Activated naive CD4-positive, alpha-beta T cell treated with anti-CD3 and anti-CD28 coated beads for 36 hours (primary cell): ENCODE measurements at regions not wholly inside any gene's neighbourhood (a gene's known extent, or its start where the extent isn't known, plus 50 kb on each side); places are given as distances from the start of the nearest gene placed in this dataset.

Source experiments
- CTCF ChIA-PET: fragments of 350-600 bp; sonication (Branson Sonifier 250); formaldehyde crosslinking; loops from one replicate; lab custom pipeline; 2021; ENCODE audit warnings: antibody characterized with exemption; lab: Charles Lee
- DNase-seq: peaks from one replicate; pipeline ENCODE4 v3.0.0-alpha.2; 2020
- H3K27ac Mint-ChIP-seq: one replicate; pipeline ENCODE4 v1.8.0; 2021; ENCODE audit warnings: mild to moderate bottlenecking, mixed read lengths
- H3K27me3 Mint-ChIP-seq: one replicate; pipeline ENCODE4 v1.8.0; 2021; ENCODE audit warnings: low read depth, mixed read lengths
- H3K36me3 Mint-ChIP-seq: one replicate; pipeline ENCODE4 v1.8.0; 2021; ENCODE audit warnings: low read depth, mixed read lengths
- H3K4me1 Mint-ChIP-seq: one replicate; pipeline ENCODE4 v1.8.0; 2021; ENCODE audit warnings: low read depth, mixed read lengths
- H3K4me3 Mint-ChIP-seq: one replicate; pipeline ENCODE4 v1.8.0; 2021; ENCODE audit warnings: mild to moderate bottlenecking, moderate library complexity, mixed read lengths
- H3K9me3 Mint-ChIP-seq: one replicate; pipeline ENCODE4 v1.8.0; 2021; ENCODE audit warnings: mixed read lengths
- intact Hi-C: fragments of 100-400 bp; cut with micrococcal nuclease; formaldehyde crosslinking; loops from one replicate; pipeline ENCODE4 v1.15.1; 2023

- H3K9me3 Mint-ChIP-seq: no peaks in the 10 kb centered on the region
- CTCF ChIA-PET: no interaction called here
- H3K4me1 Mint-ChIP-seq: peaks cover 4% of the 10 kb centered on the region
- no peak overlapping the region for H3K4me3 Mint-ChIP-seq
- peaks cover 21% of the 10 kb centered on the region for H3K27me3 Mint-ChIP-seq
- no peak for DNase-seq
- no peak overlapping the region for H3K27ac Mint-ChIP-seq
- H3K36me3 Mint-ChIP-seq: no peaks in the 10 kb centered on the region
- intact Hi-C loops: no loop called here
Observed at GRCh38 chrX:794311-794710, 163.7 kb downstream of the SHOX start.

GRCh38 chrX:793216-793770, 162.7 kb downstream of the SHOX start:
- H3K27me3 Mint-ChIP-seq: peaks cover 28% of the 10 kb centered on the region
- no peaks in the 10 kb centered on the region for H3K36me3 Mint-ChIP-seq
- intact Hi-C loops: no loop called here
- H3K9me3 Mint-ChIP-seq: no peaks in the 10 kb centered on the region
- CTCF ChIA-PET: no interaction called here
- H3K27ac Mint-ChIP-seq: no peak overlapping the region
- peaks cover 4% of the 10 kb centered on the region for H3K4me1 Mint-ChIP-seq
- no peak for DNase-seq
- H3K4me3 Mint-ChIP-seq: no peak overlapping the region

- Mint-ChIP-seq H3K4me3 (no peak overlapping the region), H3K9me3 (no peaks in the 10 kb centered on the region), H3K4me1 (peaks cover 4% of the 10 kb centered on the region), H3K27ac (no peak overlapping the region), H3K36me3 (no peaks in the 10 kb centered on the region), H3K27me3 (peaks cover 28% of the 10 kb centered on the region)
- intact Hi-C loops: no loop called here
- no peak for DNase-seq
- CTCF ChIA-PET: no interaction called here
Observed at GRCh38 chrX:791479-792034, 161.0 kb downstream of the SHOX start.

GRCh38 chrX:790783-791360, 160.3 kb downstream of the SHOX start:
- peaks cover 28% of the 10 kb centered on the region for H3K27me3 Mint-ChIP-seq
- intact Hi-C loops: no loop called here
- CTCF ChIA-PET: no interaction called here
- DNase-seq: no peak
- peaks cover 4% of the 10 kb centered on the region for H3K4me1 Mint-ChIP-seq
- H3K9me3 Mint-ChIP-seq: no peaks in the 10 kb centered on the region
- H3K27ac Mint-ChIP-seq: no peak overlapping the region
- no peak overlapping the region for H3K4me3 Mint-ChIP-seq
- H3K36me3 Mint-ChIP-seq: no peaks in the 10 kb centered on the region

GRCh38 chrX:790041-790506, 159.5 kb downstream of the SHOX start:
- no peaks in the 10 kb centered on the region for H3K9me3 Mint-ChIP-seq
- no peaks in the 10 kb centered on the region for H3K36me3 Mint-ChIP-seq
- intact Hi-C loops: no loop called here
- no peak overlapping the region for H3K27ac Mint-ChIP-seq
- H3K4me1 Mint-ChIP-seq: peaks cover 4% of the 10 kb centered on the region
- no peak for DNase-seq
- CTCF ChIA-PET: no interaction called here
- no peak overlapping the region for H3K4me3 Mint-ChIP-seq
- H3K27me3 Mint-ChIP-seq: peaks cover 28% of the 10 kb centered on the region

GRCh38 chrX:789096-789495, 158.5 kb downstream of the SHOX start:
- peaks cover 4% of the 10 kb centered on the region for H3K4me1 Mint-ChIP-seq
- CTCF ChIA-PET: no interaction called here
- no peaks in the 10 kb centered on the region for H3K9me3 Mint-ChIP-seq
- intact Hi-C loops: no loop called here
- DNase-seq: no peak
- no peak overlapping the region for H3K27ac Mint-ChIP-seq
- no peaks in the 10 kb centered on the region for H3K36me3 Mint-ChIP-seq
- H3K4me3 Mint-ChIP-seq: no peak overlapping the region
- H3K27me3 Mint-ChIP-seq: peaks cover 28% of the 10 kb centered on the region

GRCh38 chrX:786441-786881, 155.9 kb downstream of the SHOX start:
- no peaks in the 10 kb centered on the region for H3K9me3 Mint-ChIP-seq
- DNase-seq: no peak
- H3K27ac Mint-ChIP-seq: no peak overlapping the region
- H3K36me3 Mint-ChIP-seq: no peaks in the 10 kb centered on the region
- H3K27me3 Mint-ChIP-seq: peaks cover 26% of the 10 kb centered on the region
- CTCF ChIA-PET: no interaction called here
- H3K4me3 Mint-ChIP-seq: no peak overlapping the region
- intact Hi-C loops: no loop called here
- H3K4me1 Mint-ChIP-seq: peaks cover 2% of the 10 kb centered on the region

- H3K4me3 Mint-ChIP-seq: no peak overlapping the region
- intact Hi-C loops: no loop called here
- H3K36me3 Mint-ChIP-seq: no peaks in the 10 kb centered on the region
- CTCF ChIA-PET: no interaction called here
- no peaks in the 10 kb centered on the region for H3K4me1 Mint-ChIP-seq
- peaks cover 17% of the 10 kb centered on the region for H3K27me3 Mint-ChIP-seq
- no peaks in the 10 kb centered on the region for H3K9me3 Mint-ChIP-seq
- no peak overlapping the region for H3K27ac Mint-ChIP-seq
- DNase-seq: no peak
Observed at GRCh38 chrX:784829-785228, 154.2 kb downstream of the SHOX start.

GRCh38 chrX:781224-782204, 150.9 kb downstream of the SHOX start:
- peaks cover 5% of the 10 kb centered on the region for H3K27me3 Mint-ChIP-seq
- H3K4me3 Mint-ChIP-seq: no peak overlapping the region

GRCh38 chrX:776529-777230, 146.1 kb downstream of the SHOX start:
- intact Hi-C loops: no loop called here

More at GRCh38 chrX:781224-782204, 150.9 kb downstream of the SHOX start:
- CTCF ChIA-PET: no interaction called here
- Mint-ChIP-seq H3K36me3 (no peaks in the 10 kb centered on the region), H3K4me1 (no peaks in the 10 kb centered on the region), H3K27ac (no peak overlapping the region), H3K9me3 (no peaks in the 10 kb centered on the region)
- no peak for DNase-seq
- intact Hi-C loops: no loop called here

GRCh38 chrX:776061-776460, 145.5 kb downstream of the SHOX start:
- intact Hi-C loops: no loop called here

More at GRCh38 chrX:776529-777230, 146.1 kb downstream of the SHOX start:
- DNase-seq: no peak
- H3K9me3 Mint-ChIP-seq: no peaks in the 10 kb centered on the region
- no peaks in the 10 kb centered on the region for H3K36me3 Mint-ChIP-seq
- CTCF ChIA-PET: no interaction called here
- H3K27ac Mint-ChIP-seq: no peak overlapping the region
- H3K4me3 Mint-ChIP-seq: no peak overlapping the region
- no peaks in the 10 kb centered on the region for H3K4me1 Mint-ChIP-seq
- peaks cover 7% of the 10 kb centered on the region for H3K27me3 Mint-ChIP-seq

GRCh38 chrX:774536-774935, 143.9 kb downstream of the SHOX start:
- H3K36me3 Mint-ChIP-seq: no peaks in the 10 kb centered on the region
- CTCF ChIA-PET: no interaction called here
- H3K4me1 Mint-ChIP-seq: no peaks in the 10 kb centered on the region
- no peak for DNase-seq
- H3K27me3 Mint-ChIP-seq: peaks cover 5% of the 10 kb centered on the region
- H3K4me3 Mint-ChIP-seq: no peak overlapping the region
- intact Hi-C loops: no loop called here
- no peaks in the 10 kb centered on the region for H3K9me3 Mint-ChIP-seq
- no peak overlapping the region for H3K27ac Mint-ChIP-seq

More at GRCh38 chrX:776061-776460, 145.5 kb downstream of the SHOX start:
- CTCF ChIA-PET: no interaction called here
- no peaks in the 10 kb centered on the region for H3K9me3 Mint-ChIP-seq
- H3K4me1 Mint-ChIP-seq: no peaks in the 10 kb centered on the region
- H3K27ac Mint-ChIP-seq: no peak overlapping the region
- H3K36me3 Mint-ChIP-seq: no peaks in the 10 kb centered on the region
- H3K27me3 Mint-ChIP-seq: peaks cover 4% of the 10 kb centered on the region
- H3K4me3 Mint-ChIP-seq: no peak overlapping the region
- DNase-seq: no peak
